ENCODE measurements at regions not wholly inside any gene's neighbourhood (a gene's known extent, or its start where the extent isn't known, plus 50 kb on each side); places are given as distances from the start of the nearest gene placed in this dataset.

- Histone ChIP-seq H3K27me3 (ENCODE audit: control insufficient read depth, insufficient read depth, low read length) (peaks cover 3% of the 10 kb centered on the region; the same call in 1 of the 2 replicates), H3K79me1 (ENCODE audit: low read depth in 1 of 2, low read length in 2 of 2) (no peaks in the 10 kb centered on the region), H3K4ac (ENCODE audit: low read depth, low read length) (no peak overlapping the region), H2BK20ac (ENCODE audit: low read depth, low read length) (no peak overlapping the region), H4K5ac (ENCODE audit: low read depth, low read length) (no peak overlapping the region), H2BK15ac (ENCODE audit: low read depth, low read length) (no peak overlapping the region), H3K23ac (ENCODE audit: low read depth, low read length) (no peak overlapping the region), H3K4me2 (ENCODE audit: low read depth, low read length) (no peak overlapping the region), H3K9ac (ENCODE audit: low read depth, low read length) (no peak overlapping the region), H3K9me3 (ENCODE audit: control insufficient read depth, insufficient read depth, low read length) (no peaks in the 10 kb centered on the region), H3K4me3 (ENCODE audit: insufficient read depth, low read depth, low read length) (no peak overlapping the region), H3K27ac (ENCODE audit: insufficient read depth, low read length) (no peak overlapping the region), H2AFZ (replicated peaks; ENCODE audit: low read length, poor library complexity) (no peak overlapping the region), H3K14ac (replicated peaks; ENCODE audit: low read depth, low read length) (no peak overlapping the region), H3K9me1 (ENCODE audit: insufficient read depth, low read length) (no peaks in the 10 kb centered on the region), H2BK120ac (ENCODE audit: low read depth, low read length) (no peak overlapping the region), H2AK5ac (ENCODE audit: low read depth, low read length) (no peak overlapping the region), H4K91ac (ENCODE audit: insufficient read depth, low read depth, low read length) (no peak overlapping the region), H2AK9ac (replicated peaks; ENCODE audit: low read depth, low read length, poor library complexity) (no peak overlapping the region), H3K56ac (ENCODE audit: extremely low read depth, insufficient read depth, low read length) (no peak overlapping the region), H2BK5ac (ENCODE audit: low read depth, low read length, poor library complexity, severe bottlenecking) (no peak overlapping the region), H4K8ac (ENCODE audit: low read depth in 2 of 2, low read length in 2 of 2) (no peak overlapping the region), H3K36me3 (ENCODE audit: control insufficient read depth, insufficient read depth, low read length) (no peaks in the 10 kb centered on the region), H4K20me1 (ENCODE audit: insufficient read depth, low read length) (no peaks in the 10 kb centered on the region), H3K4me1 (ENCODE audit: control insufficient read depth, insufficient read depth, low read length) (no peaks in the 10 kb centered on the region), H3K18ac (ENCODE audit: low read depth, low read length) (no peak overlapping the region)
- TF ChIP-seq CHD1 (IDR thresholded peaks at IDR 0.05; ENCODE audit: low read depth, low read length) (no peak), CTCF (conservative IDR thresholded peaks at IDR 0.05; ENCODE audit: low read depth, low read length) (no peak), RAD21 (IDR thresholded peaks at IDR 0.05; ENCODE audit: low read length) (no peak), NFE2L2 (IDR thresholded peaks at IDR 0.05; ENCODE audit: low read depth, low read length) (no peak), MAZ (IDR thresholded peaks at IDR 0.05; ENCODE audit: borderline replicate concordance, low read depth, low read length) (no peak), MXI1 (IDR thresholded peaks at IDR 0.05; ENCODE audit: borderline replicate concordance, low read depth, low read length) (no peak), USF2 (IDR thresholded peaks at IDR 0.05; ENCODE audit: low read depth, low read length) (no peak), MAFK (IDR thresholded peaks at IDR 0.05; ENCODE audit: low read depth, low read length) (no peak), BHLHE40 (IDR thresholded peaks at IDR 0.05; ENCODE audit: low read depth, low read length) (no peak), SMC3 (IDR thresholded peaks at IDR 0.05; ENCODE audit: low read depth, low read length) (no peak), ELK1 (IDR thresholded peaks at IDR 0.05; ENCODE audit: borderline replicate concordance, low read depth, low read length) (no peak), FOS (IDR thresholded peaks at IDR 0.05; ENCODE audit: low read depth, low read length) (no peak), RFX5 (IDR thresholded peaks at IDR 0.05; ENCODE audit: low read depth, low read length) (no peak), CEBPB (IDR thresholded peaks at IDR 0.05; ENCODE audit: low read depth, low read length) (no peak), POLR2A (IDR thresholded peaks at IDR 0.05; ENCODE audit: low read depth, low read length) (no peak), RCOR1 (IDR thresholded peaks at IDR 0.05; ENCODE audit: insufficient replicate concordance, low read length) (no peak)
- BruUV-seq (replicated peaks): no TSS peak
- 50% methylated on average over 2 of the region's 6 CpGs; no CpG with 5 or more reads in 1 of the 2 experiments for WGBS, 2 experiments (ENCODE audit: extremely low coverage in 2 of 2, insufficient read length in 1 of 2)
- DNase-seq: no peak
- in situ Hi-C loops (cut with MboI; ENCODE audit: low sequenced_read_pairs): no loop called here
- dilution Hi-C loops (cut with HindIII; ENCODE audit: low sequenced_read_pairs, unreplicated experiment): no loop called here
- intact Hi-C loops (cut with micrococcal nuclease): no loop called here
- CTCF ChIA-PET: no interaction called here
- ATAC-seq (ENCODE audit: low read depth): no peak
- POLR2A ChIA-PET (ENCODE audit: unreplicated experiment): no interaction called here
Measured at GRCh38 chr1:204754821-204755220, 69.3 kb upstream of the LRRN2 start.

Data from IMR-90 (cell line).